NCI-H526 (cell line): ENCODE measurements at regions not wholly inside any gene's neighbourhood (a gene's known extent, or its start where the extent isn't known, plus 50 kb on each side); places are given as distances from the start of the nearest gene placed in this dataset.

Source experiments
- DNase-seq, 2 experiments: peaks; one replicate each; lab custom pipeline; 2025; lab: John Stamatoyannopoulos, UW

- DNase-seq: no peak
These were observed 61.4 kb upstream of the NR3C1 start for GRCh38 chr5:143464723-143465490.

- DNase-seq: no peak
These were observed 58.9 kb upstream of the NR3C1 start for GRCh38 chr5:143462431-143462830.

- no peak for DNase-seq
These were observed 55.9 kb upstream of the NR3C1 start for GRCh38 chr5:143459433-143459832.

- DNase-seq: no peak
These were observed 53.6 kb upstream of the NR3C1 start for GRCh38 chr5:143456952-143457547.

- no peak for DNase-seq
These were observed 51.5 kb upstream of the NR3C1 start for GRCh38 chr5:143454936-143455516.

GRCh38 chr5:143453720-143454119 is 50.2 kb upstream of the NR3C1 start:
- no peak for DNase-seq
